HG03558 (cell line): ENCODE measurements at regions not wholly inside any gene's neighbourhood (a gene's known extent, or its start where the extent isn't known, plus 50 kb on each side); places are given as distances from the start of the nearest gene placed in this dataset.
"Not testable (repeated sequence)": the region's sequence is repeated elsewhere in the genome, so short reads cannot be mapped to it uniquely, and the experiment has no call there.

Source experiments
- ATAC-seq: cut with Tn5 transposase; IDR thresholded peaks from one replicate; pipeline ENCODE4 v1.9.1; 2021; ENCODE audit warnings: moderate number of reproducible peaks; ENCODE audit not compliant: unreplicated experiment; ENCODE audit errors: extremely low read depth

DNA sequence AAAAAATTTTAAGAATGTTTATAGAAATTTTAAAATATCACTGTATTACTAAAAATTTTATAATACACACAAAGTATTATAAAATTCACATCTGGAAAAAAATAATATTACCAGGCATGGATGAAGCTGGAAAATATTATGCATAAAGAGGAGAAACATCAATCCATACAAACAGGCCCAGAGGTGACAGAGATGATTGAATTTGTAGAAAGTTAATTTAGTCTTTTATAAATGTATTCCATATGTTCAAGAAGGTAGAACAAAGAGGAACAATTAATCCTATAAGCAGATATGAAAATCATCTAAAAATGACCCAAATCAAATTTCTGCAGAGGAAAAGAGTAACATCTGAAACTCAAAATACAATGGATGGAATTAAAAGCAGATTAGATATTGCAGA is 605.2 kb upstream of the CELF4 start:
- no peak for ATAC-seq

DNA sequence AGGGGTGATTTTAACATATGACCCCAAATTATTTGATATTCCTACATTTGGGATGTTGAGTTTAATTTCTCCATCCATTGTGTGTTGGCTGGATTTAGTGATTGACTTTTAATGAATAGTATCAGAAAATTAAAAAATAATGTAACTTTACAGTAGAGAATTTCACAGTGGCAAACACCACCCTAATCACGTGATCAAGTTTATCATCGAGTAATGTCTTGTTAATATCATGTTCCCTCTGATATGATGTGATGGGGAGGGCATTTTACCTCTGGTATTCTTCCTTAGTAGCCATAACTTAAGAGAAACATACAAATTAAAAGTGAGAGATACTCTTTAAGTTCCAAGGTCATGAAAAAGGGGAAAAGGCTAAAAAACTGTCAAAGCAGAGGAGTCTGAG is 602.0 kb upstream of the CELF4 start:
- ATAC-seq: no peak

DNA sequence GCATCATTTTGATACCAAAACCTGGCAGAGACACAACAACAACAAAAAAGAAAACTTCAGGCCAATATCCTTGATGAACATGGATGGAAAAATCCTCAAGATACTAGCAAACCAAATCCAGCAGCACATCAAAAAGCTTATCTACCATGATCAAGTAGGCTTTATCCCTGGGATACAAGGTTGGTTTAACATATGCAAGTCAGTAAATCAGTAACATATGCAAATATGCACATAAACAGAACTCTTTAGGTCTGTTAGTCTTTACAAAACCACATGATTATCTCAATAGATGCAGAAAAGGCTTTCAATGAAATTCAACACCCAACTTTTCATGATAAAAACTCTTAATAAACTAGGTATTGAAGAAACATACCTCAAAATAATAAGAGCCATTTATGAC is 587.5 kb upstream of the CELF4 start:
- not testable (repeated sequence) for ATAC-seq

GRCh38 chr18:38116716-38117115 is 551.1 kb upstream of the CELF4 start:
- ATAC-seq: no peak

GRCh38 chr18:38115201-38115600 is 549.6 kb upstream of the CELF4 start:
- ATAC-seq: no peak

DNA sequence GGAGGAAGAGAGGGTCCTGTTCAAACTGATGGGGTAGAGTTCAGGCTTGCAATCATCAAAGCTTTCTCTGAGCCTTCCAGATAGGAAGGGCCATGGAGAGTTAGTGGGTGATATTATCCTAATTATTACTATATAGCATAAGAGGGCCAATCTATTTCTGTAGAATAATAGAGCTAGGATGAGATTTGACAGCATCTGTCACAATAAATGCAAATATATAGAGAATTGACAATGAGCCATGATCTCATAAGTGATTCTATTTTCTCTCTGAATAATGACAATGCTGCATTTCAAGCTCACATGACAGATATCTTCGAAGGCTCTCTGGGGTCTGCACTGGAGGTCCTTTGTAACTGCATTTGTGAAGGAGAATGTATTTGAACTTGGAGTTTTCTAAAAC is 521.9 kb upstream of the CELF4 start:
- ATAC-seq: no peak

GRCh38 chr18:38081516-38081915 is 515.9 kb upstream of the CELF4 start:
- ATAC-seq: no peak

DNA sequence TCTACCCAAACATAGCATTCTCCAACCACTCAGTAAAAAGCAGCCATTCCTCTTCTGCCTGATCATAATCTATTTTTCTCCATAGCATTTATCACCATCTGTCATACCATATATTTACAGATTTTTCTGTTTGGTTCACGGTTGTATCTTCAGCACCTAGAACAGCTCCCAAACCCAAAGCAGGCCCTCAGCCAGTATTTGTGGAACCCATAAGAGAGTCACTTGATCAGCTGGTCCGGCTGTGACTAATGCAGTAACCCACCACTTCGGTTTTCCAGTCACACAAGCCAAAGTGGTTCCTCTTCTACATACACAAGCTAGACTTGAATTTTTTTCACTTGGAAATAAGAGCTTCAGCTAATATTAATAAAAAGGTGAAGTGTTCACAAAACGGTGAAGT is 511.6 kb upstream of the CELF4 start:
- ATAC-seq: no peak

- no peak for ATAC-seq
These were observed 510.9 kb upstream of the CELF4 start for GRCh38 chr18:38076346-38077070.

DNA sequence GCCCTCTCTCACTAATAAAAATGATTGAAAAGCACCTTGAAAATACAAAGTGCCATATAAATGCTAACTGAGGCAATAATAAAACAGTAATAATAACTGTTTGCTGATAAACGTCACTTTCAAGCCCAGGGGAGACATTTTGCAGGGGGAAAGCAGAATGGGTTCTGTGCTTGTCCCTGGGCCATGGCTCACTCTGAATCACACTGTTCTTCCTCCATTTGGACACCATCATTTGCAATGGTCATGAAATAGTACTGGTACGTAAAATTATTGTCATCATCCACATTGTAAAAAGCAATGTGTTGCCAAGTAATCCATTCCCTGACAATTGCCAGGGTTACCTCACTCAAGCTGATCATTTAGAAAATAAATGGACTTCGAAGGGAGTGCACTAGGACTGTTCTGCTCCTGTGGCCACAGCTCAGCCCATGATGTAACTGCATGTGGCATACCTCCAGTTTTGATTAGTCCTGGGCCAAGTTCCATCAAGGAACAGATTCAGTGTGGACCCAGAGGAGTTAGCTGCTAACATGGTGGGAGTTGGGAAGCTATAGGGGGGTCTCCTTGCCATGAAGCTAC is 508.8 kb upstream of the CELF4 start:
- ATAC-seq: no peak

GRCh38 chr18:38067821-38068220 is 502.2 kb upstream of the CELF4 start:
- ATAC-seq: no peak

GRCh38 chr18:38067086-38067485 is 501.5 kb upstream of the CELF4 start:
- no peak for ATAC-seq

DNA sequence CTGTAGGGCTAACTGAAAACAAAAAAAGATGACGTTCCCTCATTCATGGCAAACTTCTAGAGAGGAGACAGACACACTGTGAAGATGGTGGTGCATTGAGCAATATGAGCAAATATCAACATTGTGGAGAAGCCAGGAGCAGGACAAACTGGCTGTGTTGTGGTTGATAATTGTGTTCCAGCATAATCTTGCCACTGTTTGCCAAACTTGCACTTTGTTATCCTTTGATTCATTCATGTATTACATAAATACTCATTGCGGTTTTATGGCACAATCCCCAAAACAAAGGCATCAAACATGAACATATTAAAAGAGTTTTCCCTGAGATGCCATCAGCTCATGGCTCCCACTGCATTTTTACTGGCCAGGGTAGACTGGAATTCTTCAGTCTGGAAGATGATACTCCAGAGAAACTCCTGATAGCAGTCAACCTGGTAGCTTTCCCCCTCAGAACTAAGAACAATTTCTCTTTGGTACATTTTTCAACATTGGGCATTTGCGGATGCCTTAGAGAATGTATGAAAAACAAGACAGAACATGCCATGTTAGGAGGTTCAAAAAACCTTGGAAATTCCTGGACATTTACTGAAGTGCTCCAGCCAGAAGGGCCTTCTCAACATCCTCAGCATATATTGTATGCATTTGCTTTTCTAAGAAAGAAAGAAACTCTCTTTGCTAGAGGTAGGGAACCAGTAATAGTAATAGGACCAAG is 487.4 kb upstream of the CELF4 start:
- no peak for ATAC-seq

GRCh38 chr18:38047820-38048219 is 482.2 kb upstream of the CELF4 start:
- ATAC-seq: no peak

- no peak for ATAC-seq
These were observed 481.1 kb upstream of the CELF4 start for GRCh38 chr18:38046651-38047050.

- no peak for ATAC-seq
These were observed 480.2 kb upstream of the CELF4 start for GRCh38 chr18:38045845-38046244.

- ATAC-seq: no peak
These were observed 476.8 kb upstream of the CELF4 start for GRCh38 chr18:38042211-38042890.

DNA sequence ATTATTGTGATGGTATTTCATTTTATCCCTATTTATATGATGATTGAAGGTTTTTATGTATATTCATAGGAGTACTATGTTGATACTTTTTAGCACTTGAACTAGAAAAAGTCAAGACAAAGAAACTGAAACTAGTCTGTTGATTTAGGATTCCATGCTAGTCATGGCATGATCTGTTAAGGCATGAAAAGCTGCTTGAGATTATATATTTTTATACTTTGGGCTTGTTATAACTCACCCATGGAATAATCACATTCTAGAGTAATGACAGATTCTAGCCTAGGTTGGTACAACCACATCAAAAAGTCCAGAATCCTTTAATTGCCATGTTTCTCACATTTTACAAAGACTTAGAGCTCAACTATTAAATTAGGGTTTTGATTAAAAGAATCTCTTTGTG is 472.6 kb upstream of the CELF4 start:
- ATAC-seq: no peak

DNA sequence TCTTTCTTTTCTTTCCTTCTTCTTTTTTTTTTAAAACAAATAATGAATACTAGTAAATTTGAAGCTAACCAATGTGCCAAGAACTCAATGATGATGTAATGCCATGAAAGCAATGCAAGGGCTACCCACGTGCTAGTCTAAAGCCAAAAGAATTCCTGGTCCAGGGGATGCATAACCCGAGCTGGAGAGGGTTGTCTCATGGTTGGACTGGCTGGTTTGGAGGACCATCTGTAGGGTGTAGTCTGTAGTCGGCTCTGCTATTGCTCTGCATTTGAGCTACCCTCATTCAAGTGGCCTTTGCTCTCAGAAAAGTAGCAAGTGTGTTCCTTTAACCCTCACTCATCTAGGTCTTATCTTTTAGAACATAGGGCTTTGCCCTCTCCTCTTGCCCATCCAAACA is 469.6 kb upstream of the CELF4 start:
- ATAC-seq: no peak

DNA sequence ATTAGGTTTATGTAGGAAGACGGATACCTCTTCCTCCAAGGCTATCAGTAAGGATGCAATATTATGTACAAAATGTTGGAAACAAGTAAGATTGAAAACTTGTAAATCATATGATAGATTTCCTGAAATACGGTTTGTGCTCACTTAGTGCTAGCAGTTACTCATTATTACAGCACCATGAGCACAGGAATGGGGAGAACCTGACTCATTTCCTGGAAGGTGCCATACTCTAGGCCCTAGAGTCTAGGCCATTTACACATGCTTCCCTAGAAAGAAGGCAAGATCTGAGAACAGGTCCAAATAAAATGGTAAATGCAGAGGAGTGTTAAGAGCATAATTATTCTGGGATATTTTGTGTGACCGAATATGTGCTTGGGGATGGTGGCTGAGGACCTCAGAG is 467.7 kb upstream of the CELF4 start:
- no peak for ATAC-seq

DNA sequence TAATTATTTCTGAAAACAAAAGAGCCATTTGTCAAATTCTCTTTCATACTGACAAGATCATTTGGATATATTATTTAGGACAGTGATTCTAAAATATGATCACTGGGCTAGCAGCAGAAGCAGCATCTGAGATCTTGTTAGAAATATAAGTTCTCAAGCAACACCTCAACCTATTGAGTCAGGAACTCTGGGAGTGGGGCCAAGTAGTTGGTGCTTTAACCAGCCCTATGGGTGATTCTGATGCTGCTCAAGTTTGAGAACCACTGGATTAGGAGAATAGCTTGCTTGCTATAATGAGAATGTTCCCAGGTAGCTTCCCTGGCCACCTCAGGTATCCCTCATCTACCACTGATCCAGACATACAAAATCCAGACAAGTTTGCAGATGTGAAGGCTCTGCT is 466.9 kb upstream of the CELF4 start:
- ATAC-seq: no peak
